ENCODE measurements at regions not wholly inside any gene's neighbourhood (a gene's known extent, or its start where the extent isn't known, plus 50 kb on each side); places are given as distances from the start of the nearest gene placed in this dataset.

DNA sequence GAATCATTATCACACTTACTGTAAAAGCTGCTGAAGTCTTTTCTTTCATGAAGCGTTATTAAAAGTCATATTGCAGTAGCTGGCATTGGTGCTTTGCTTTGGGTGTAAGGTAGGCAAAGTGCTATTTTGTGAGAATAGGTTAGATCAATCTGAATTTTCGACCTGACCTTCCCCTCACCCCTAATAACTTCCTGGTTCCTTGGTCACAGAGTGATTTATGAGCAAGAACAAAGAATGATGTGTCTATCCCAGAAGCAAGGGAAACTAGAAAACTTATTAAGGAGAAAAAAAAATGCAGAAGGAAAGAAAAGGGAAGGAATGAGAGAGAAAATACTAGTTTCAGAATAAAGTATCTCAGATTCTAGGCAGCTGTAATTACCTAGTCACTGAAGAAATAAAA lies 163.1 kb upstream of the MEIS1 start:
- Histone ChIP-seq H3K36me3 (replicated peaks; ENCODE audit: insufficient read depth, low read length) (no peaks in the 10 kb centered on the region), H3K4me3 (ENCODE audit: low read length) (no peak overlapping the region), H4K20me1 (ENCODE audit: insufficient read depth, low read length) (no peaks in the 10 kb centered on the region), H3K9me2 (replicated peaks; ENCODE audit: insufficient read depth, low read length) (no peaks in the 10 kb centered on the region), H3K4me2 (ENCODE audit: low read depth, low read length) (no peak overlapping the region), H3K9me3 (replicated peaks; ENCODE audit: insufficient read depth, low read length) (no peaks in the 10 kb centered on the region), H3K27ac (ENCODE audit: low read length) (no peak overlapping the region), H3K79me2 (ENCODE audit: low read length) (no peaks in the 10 kb centered on the region), H2AFZ (ENCODE audit: low read length) (no peak overlapping the region), H3F3A (ENCODE audit: insufficient read depth, low read length) (no peaks in the 10 kb centered on the region), H3K4me1 (ENCODE audit: low read length) (no peaks in the 10 kb centered on the region), H3K9ac (ENCODE audit: low read length) (no peak overlapping the region), H3K27me3 (replicated peaks; ENCODE audit: insufficient read depth, low read length) (no peaks in the 10 kb centered on the region)
- TF ChIP-seq CTCF (IDR thresholded peaks at IDR 0.05; ENCODE audit: low read length) = no peak
- no peak for TF ChIP-seq EZH2phosphoT487 (IDR thresholded peaks at IDR 0.05; ENCODE audit: low read length)
- TF ChIP-seq EZH2 (optimal IDR thresholded peaks at IDR 0.05; ENCODE audit: low read depth, low read length) = no peak
- no peak for DNase-seq

DNA sequence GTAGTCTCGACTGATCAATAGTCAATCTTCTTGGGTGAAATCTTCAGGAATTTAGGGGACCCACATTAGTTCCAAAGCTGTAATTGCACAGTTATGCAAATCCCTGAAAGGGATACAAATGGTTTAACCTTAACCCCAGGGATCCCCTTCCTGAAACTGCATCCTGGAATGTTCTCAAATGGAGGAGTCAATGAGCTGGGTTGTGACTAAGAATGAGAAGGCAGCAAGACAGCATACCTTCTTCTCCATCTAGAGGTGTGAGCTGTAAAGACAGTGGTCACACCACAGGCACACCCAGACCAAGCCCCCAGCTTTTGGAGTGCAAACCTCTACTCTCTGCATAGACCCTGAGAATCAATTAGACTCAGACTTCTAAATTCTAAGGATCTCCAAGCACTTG lies 164.7 kb upstream of the MEIS1 start:
- Histone ChIP-seq H3K4me1 (ENCODE audit: low read length) (no peaks in the 10 kb centered on the region), H3K4me2 (ENCODE audit: low read depth, low read length) (no peak overlapping the region), H3K9me3 (replicated peaks; ENCODE audit: insufficient read depth, low read length) (no peaks in the 10 kb centered on the region), H3F3A (ENCODE audit: insufficient read depth, low read length) (no peaks in the 10 kb centered on the region), H4K20me1 (ENCODE audit: insufficient read depth, low read length) (no peaks in the 10 kb centered on the region), H3K9ac (ENCODE audit: low read length) (no peak overlapping the region), H3K9me2 (replicated peaks; ENCODE audit: insufficient read depth, low read length) (no peaks in the 10 kb centered on the region), H3K4me3 (ENCODE audit: low read length) (no peak overlapping the region), H3K36me3 (replicated peaks; ENCODE audit: insufficient read depth, low read length) (no peaks in the 10 kb centered on the region), H2AFZ (ENCODE audit: low read length) (no peak overlapping the region), H3K79me2 (ENCODE audit: low read length) (no peaks in the 10 kb centered on the region), H3K27ac (ENCODE audit: low read length) (no peak overlapping the region), H3K27me3 (replicated peaks; ENCODE audit: insufficient read depth, low read length) (no peaks in the 10 kb centered on the region)
- TF ChIP-seq EZH2phosphoT487 (IDR thresholded peaks at IDR 0.05; ENCODE audit: low read length) (no peak), CTCF (IDR thresholded peaks at IDR 0.05; ENCODE audit: low read length) (no peak), EZH2 (optimal IDR thresholded peaks at IDR 0.05; ENCODE audit: low read depth, low read length) (no peak)
- DNase-seq = no peak

DNA sequence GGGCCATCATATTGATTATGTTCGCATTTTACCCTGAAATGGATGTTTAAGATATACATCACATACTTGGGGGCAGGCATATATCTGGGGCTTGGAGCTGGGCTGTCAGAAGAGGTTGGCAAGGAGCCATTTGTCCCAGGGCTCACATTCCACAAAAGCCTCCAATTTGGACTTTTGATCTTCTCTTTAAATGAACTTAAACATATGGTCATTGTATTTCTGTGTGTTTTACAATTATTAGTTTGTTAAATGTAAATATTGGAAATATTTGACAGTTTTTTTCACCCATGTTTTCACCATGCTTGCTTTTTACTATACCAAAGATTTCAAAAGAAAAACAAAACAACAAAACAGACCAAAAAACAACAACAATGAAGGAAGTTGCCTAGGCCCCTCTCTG lies 165.8 kb upstream of the MEIS1 start:
- Histone ChIP-seq H3K27ac (ENCODE audit: low read length) (no peak overlapping the region), H3K4me1 (ENCODE audit: low read length) (no peaks in the 10 kb centered on the region)

More for the DNA sequence above, 165.8 kb upstream of the MEIS1 start:
- Histone ChIP-seq H4K20me1 (ENCODE audit: insufficient read depth, low read length) (no peaks in the 10 kb centered on the region), H3K9me2 (replicated peaks; ENCODE audit: insufficient read depth, low read length) (no peaks in the 10 kb centered on the region), H3K4me2 (ENCODE audit: low read depth, low read length) (no peak overlapping the region), H3K36me3 (replicated peaks; ENCODE audit: insufficient read depth, low read length) (no peaks in the 10 kb centered on the region), H2AFZ (ENCODE audit: low read length) (no peak overlapping the region), H3K27me3 (replicated peaks; ENCODE audit: insufficient read depth, low read length) (no peaks in the 10 kb centered on the region), H3K9me3 (replicated peaks; ENCODE audit: insufficient read depth, low read length) (no peaks in the 10 kb centered on the region), H3K79me2 (ENCODE audit: low read length) (no peaks in the 10 kb centered on the region), H3F3A (ENCODE audit: insufficient read depth, low read length) (no peaks in the 10 kb centered on the region), H3K9ac (ENCODE audit: low read length) (no peak overlapping the region), H3K4me3 (ENCODE audit: low read length) (no peak overlapping the region)
- DNase-seq = no peak
- no peak for TF ChIP-seq EZH2 (optimal IDR thresholded peaks at IDR 0.05; ENCODE audit: low read depth, low read length)
- TF ChIP-seq CTCF (IDR thresholded peaks at IDR 0.05; ENCODE audit: low read length) = no peak
- no peak for TF ChIP-seq EZH2phosphoT487 (IDR thresholded peaks at IDR 0.05; ENCODE audit: low read length)
